AG09309 (cell line): ENCODE measurements at regions not wholly inside any gene's neighbourhood (a gene's known extent, or its start where the extent isn't known, plus 50 kb on each side); places are given as distances from the start of the nearest gene placed in this dataset.
A peak's percentile ranks its signal among the peaks of the same experiment; 100 is the strongest.

Experiments
- DNase-seq: peaks from one replicate; pipeline ENCODE4 v3.0.0-alpha.2; 2010; ENCODE audit warnings: low read depth
- H3K4me3 ChIP-seq: 2 replicates; pipeline ENCODE4 v1.5.1; 2011; ENCODE audit warnings: mild to moderate bottlenecking, low read depth, low read length, moderate library complexity; ENCODE audit not compliant: control insufficient read depth
- TF ChIP-seq, protein P1 (sequence below): IDR thresholded peaks from 2 replicates; pipeline ENCODE4 v1.5.1; 2011; ENCODE audit warnings: mild to moderate bottlenecking, low read depth, low read length, inconsistent platforms; ENCODE audit not compliant: insufficient read depth, control insufficient read depth; ENCODE audit errors: missing control alignments

GRCh38 chr2:21727101-21727500 is 603.3 kb downstream of the TDRD15 start:
- H3K4me3 ChIP-seq: no peak overlapping the region
- DNase-seq: no peak
- TF ChIP-seq, protein P1, sequence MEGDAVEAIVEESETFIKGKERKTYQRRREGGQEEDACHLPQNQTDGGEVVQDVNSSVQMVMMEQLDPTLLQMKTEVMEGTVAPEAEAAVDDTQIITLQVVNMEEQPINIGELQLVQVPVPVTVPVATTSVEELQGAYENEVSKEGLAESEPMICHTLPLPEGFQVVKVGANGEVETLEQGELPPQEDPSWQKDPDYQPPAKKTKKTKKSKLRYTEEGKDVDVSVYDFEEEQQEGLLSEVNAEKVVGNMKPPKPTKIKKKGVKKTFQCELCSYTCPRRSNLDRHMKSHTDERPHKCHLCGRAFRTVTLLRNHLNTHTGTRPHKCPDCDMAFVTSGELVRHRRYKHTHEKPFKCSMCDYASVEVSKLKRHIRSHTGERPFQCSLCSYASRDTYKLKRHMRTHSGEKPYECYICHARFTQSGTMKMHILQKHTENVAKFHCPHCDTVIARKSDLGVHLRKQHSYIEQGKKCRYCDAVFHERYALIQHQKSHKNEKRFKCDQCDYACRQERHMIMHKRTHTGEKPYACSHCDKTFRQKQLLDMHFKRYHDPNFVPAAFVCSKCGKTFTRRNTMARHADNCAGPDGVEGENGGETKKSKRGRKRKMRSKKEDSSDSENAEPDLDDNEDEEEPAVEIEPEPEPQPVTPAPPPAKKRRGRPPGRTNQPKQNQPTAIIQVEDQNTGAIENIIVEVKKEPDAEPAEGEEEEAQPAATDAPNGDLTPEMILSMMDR: no peak

GRCh38 chr2:21728133-21728532 is 604.4 kb downstream of the TDRD15 start:
- H3K4me3 ChIP-seq: no peak overlapping the region
- TF ChIP-seq, protein P1: no peak
- DNase-seq: no peak

- TF ChIP-seq, protein P1: no peak
- H3K4me3 ChIP-seq: no peak overlapping the region
- DNase-seq: no peak
These were observed 606.4 kb downstream of the TDRD15 start for GRCh38 chr2:21730141-21730540.

DNA sequence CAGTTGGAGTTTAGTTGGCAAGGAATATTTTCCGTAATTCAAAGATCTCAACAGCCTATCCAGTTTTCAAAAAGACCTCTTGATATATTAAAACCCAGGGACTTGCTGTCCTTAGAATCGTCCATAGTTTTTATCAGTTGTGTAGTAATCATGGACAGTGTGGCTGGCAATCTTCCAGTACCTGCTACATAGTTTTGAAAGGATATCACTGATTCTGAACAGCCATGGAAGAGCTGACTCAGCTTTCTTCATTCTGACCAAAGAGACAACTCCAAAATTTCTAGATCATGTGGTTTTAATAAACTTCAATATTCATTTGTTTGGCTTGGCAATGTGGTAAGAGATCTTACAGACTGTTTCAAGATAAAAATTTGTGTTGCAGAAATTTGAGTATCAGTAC is 616.7 kb downstream of the TDRD15 start:
- no peak for DNase-seq
- no peak overlapping the region for H3K4me3 ChIP-seq

DNA sequence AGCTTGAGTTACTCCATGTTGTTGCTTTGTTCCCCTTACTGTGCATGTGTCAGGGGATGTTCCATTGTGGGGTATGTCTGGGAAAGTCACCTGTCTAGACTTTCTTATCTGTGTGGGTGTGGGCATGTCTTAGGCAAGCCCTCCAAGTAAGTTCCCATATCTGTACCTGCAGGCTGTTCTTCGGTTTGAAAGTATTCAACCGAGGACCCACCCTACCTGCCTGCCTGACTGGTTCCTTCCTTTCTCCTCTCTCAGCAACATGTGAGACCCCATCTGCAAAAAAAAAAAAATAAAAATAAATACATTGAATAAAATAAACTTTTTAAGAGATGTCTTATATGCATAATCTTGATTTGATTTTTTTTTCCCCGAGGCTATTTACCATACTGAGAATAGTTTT is 622.7 kb downstream of the TDRD15 start:
- DNase-seq: no peak
- TF ChIP-seq, protein P1: no peak
- no peak overlapping the region for H3K4me3 ChIP-seq

More for the DNA sequence above, 616.7 kb downstream of the TDRD15 start:
- TF ChIP-seq, protein P1: no peak

DNA sequence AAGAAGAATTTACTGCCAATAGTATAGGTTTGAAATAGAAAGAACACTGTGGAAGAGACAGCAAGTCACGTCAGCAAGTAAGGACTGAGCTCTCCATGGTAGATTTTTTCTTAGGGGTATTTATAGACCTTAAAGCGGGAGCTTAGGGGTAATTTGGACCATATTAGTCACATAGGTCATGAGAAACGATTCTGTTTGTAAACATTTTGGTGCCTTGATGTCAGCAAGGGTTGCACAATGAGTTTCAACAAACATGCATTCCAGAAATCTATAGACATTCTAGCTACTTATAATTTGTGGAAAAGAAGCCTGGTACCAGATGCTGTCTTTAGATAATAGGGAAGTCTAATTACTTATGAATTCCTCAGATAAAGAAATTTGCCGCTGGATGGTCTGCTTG is 624.7 kb downstream of the TDRD15 start:
- DNase-seq: no peak
- TF ChIP-seq, protein P1: no peak
- H3K4me3 ChIP-seq: no peak overlapping the region

DNA sequence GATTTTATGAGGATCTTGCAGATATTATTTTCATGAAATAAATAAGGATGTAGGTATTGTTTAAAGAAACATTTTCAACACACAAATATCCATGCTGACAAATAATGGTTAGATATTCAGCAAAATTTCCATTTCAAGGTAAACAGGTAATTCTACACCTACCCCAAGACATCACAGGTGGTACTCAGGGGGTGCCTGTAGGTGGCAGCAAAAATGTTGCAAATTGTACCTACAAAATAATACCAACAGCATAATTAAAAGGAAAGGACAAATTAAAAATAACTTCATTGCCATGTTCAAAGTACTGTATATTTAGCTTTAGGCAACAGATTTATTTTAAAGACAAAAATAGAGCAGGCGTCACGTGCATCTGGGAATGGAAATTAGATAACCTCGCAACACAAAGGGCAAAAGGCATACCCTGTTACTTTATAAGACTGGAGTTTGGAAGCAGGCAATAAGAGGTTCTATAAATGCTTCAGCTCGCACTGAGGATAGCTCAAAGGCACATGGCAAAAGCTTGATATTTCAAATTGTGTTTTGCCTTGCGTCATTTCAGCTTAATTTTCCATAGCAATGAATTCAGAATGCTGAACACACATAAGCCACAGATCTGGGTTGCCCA is 630.5 kb downstream of the TDRD15 start:
- H3K4me3 ChIP-seq: no peak overlapping the region
- TF ChIP-seq, protein P1: peak; percentile 33
- no peak for DNase-seq
